H9 (cell line): ENCODE measurements at regions not wholly inside any gene's neighbourhood (a gene's known extent, or its start where the extent isn't known, plus 50 kb on each side); places are given as distances from the start of the nearest gene placed in this dataset.

Source experiments
- DNase-seq: peaks from one replicate; pipeline ENCODE4 v3.0.0-alpha.2; 2017
- H2AFZ ChIP-seq: one replicate; pipeline ENCODE4 v1.6.1; 2013; ENCODE audit warnings: mild to moderate bottlenecking, low read length, control low read depth, moderate library complexity
- H2AK5ac ChIP-seq: 2 replicates; pipeline ENCODE4 v1.6.1; 2013; ENCODE audit warnings: low read length, control low read depth, mixed read lengths; ENCODE audit not compliant: insufficient read length
- H2BK120ac ChIP-seq: one replicate; pipeline ENCODE4 v1.6.1; 2013; ENCODE audit warnings: low read depth, mild to moderate bottlenecking, low read length, control low read depth, inconsistent platforms; ENCODE audit not compliant: poor library complexity, severe bottlenecking
- H2BK12ac ChIP-seq: 2 replicates; pipeline ENCODE4 v1.6.1; 2013; ENCODE audit warnings: low read length, control low read depth, mixed read lengths, low read depth; ENCODE audit not compliant: insufficient read length
- H2BK15ac ChIP-seq: 2 replicates; pipeline ENCODE4 v1.6.1; 2013; ENCODE audit warnings: low read depth, low read length, control low read depth
- H2BK20ac ChIP-seq: one replicate; pipeline ENCODE4 v1.6.1; 2013; ENCODE audit warnings: low read depth, mild to moderate bottlenecking, low read length, control low read depth, inconsistent platforms; ENCODE audit not compliant: poor library complexity, severe bottlenecking
- H2BK5ac ChIP-seq: 2 replicates; pipeline ENCODE4 v1.6.1; 2013; ENCODE audit warnings: low read length, control low read depth, mixed read lengths; ENCODE audit not compliant: insufficient read length
- H3K14ac ChIP-seq: 2 replicates; pipeline ENCODE4 v1.6.1; 2013; ENCODE audit warnings: low read length, control low read depth; ENCODE audit not compliant: insufficient read depth
- H3K18ac ChIP-seq: 2 replicates; pipeline ENCODE4 v1.6.1; 2013; ENCODE audit warnings: low read depth, mild to moderate bottlenecking, mixed read lengths, low read length, control low read depth; ENCODE audit not compliant: insufficient read length
- H3K23ac ChIP-seq: 2 replicates; pipeline ENCODE4 v1.6.1; 2013; ENCODE audit warnings: low read length, control low read depth, mixed read lengths, low read depth; ENCODE audit not compliant: insufficient read length
- H3K23me2 ChIP-seq: 2 replicates; pipeline ENCODE4 v1.6.1; 2013; ENCODE audit warnings: low read depth, mild to moderate bottlenecking, mixed read lengths, low read length, control low read depth; ENCODE audit not compliant: insufficient read length, poor library complexity, severe bottlenecking
- H3K27ac ChIP-seq: 2 replicates; pipeline ENCODE4 v1.5.1; 2013; ENCODE audit warnings: low read length, control low read depth, mixed read lengths, low read depth; ENCODE audit not compliant: insufficient read length
- H3K27me3 ChIP-seq: 2 replicates; pipeline ENCODE4 v1.6.1; 2013; ENCODE audit warnings: low read length, control low read depth, inconsistent platforms; ENCODE audit not compliant: insufficient read depth
- H3K4ac ChIP-seq: 2 replicates; pipeline ENCODE4 v1.6.1; 2013; ENCODE audit warnings: low read depth, mild to moderate bottlenecking, control low read depth, inconsistent platforms, low read length, moderate library complexity
- H3K4me1 ChIP-seq: 2 replicates; pipeline ENCODE4 v1.6.1; 2013; ENCODE audit warnings: low read length, control low read depth, inconsistent platforms; ENCODE audit not compliant: insufficient read depth
- H3K4me2 ChIP-seq: 2 replicates; pipeline ENCODE4 v1.6.1; 2013; ENCODE audit warnings: low read length, control low read depth, mixed read lengths; ENCODE audit not compliant: insufficient read length, insufficient read depth
- H3K56ac ChIP-seq: 2 replicates; pipeline ENCODE4 v1.6.1; 2013; ENCODE audit warnings: low read depth, mild to moderate bottlenecking, mixed read lengths, low read length, control low read depth; ENCODE audit not compliant: insufficient read length
- H3K79me1 ChIP-seq: 2 replicates; pipeline ENCODE4 v1.6.1; 2013; ENCODE audit warnings: low read depth, mild to moderate bottlenecking, moderate library complexity, low read length, control low read depth, inconsistent platforms; ENCODE audit not compliant: insufficient read depth, poor library complexity, severe bottlenecking
- H3K79me2 ChIP-seq: 2 replicates; pipeline ENCODE4 v1.6.1; 2013; ENCODE audit warnings: low read length, control low read depth, inconsistent platforms; ENCODE audit not compliant: insufficient read depth
- H3K9ac ChIP-seq: 2 replicates; pipeline ENCODE4 v1.6.1; 2013; ENCODE audit warnings: low read length, control low read depth, mixed read lengths; ENCODE audit not compliant: insufficient read length; ENCODE audit errors: extremely low read depth
- H3K9me3 ChIP-seq: one replicate; pipeline ENCODE4 v1.6.1; 2013; ENCODE audit warnings: low read depth, low read length, inconsistent platforms; ENCODE audit not compliant: control insufficient read depth
- H3T11ph ChIP-seq: one replicate; pipeline ENCODE4 v1.6.1; 2013; ENCODE audit warnings: mild to moderate bottlenecking, low read length, control low read depth, inconsistent platforms
- H4K20me1 ChIP-seq: one replicate; pipeline ENCODE4 v1.6.1; 2013; ENCODE audit not compliant: control insufficient read depth, insufficient read length, insufficient read depth
- H4K5ac ChIP-seq: 2 replicates; pipeline ENCODE4 v1.6.1; 2013; ENCODE audit warnings: low read depth, mild to moderate bottlenecking, mixed read lengths, low read length, control low read depth; ENCODE audit not compliant: insufficient read length
- H4K8ac ChIP-seq: replicated peaks from 2 replicates; pipeline ENCODE4 v1.6.1; 2013; ENCODE audit warnings: low read length, control low read depth, mixed read lengths, low read depth; ENCODE audit not compliant: insufficient read length
- H4K91ac ChIP-seq: 2 replicates; pipeline ENCODE4 v1.6.1; 2013; ENCODE audit warnings: low read depth, mild to moderate bottlenecking, moderate library complexity, mixed read lengths, low read length, control low read depth; ENCODE audit not compliant: insufficient read length
- H3K27ac Mint-ChIP-seq, 3 experiments: 2 replicates in 2 of 3; 3 replicates in 1 of 3; pipeline ENCODE4 v1.8.0; 2020 to 2021; ENCODE audit warnings: mixed read lengths in 3 of 3, mild to moderate bottlenecking in 1 of 3, moderate library complexity in 1 of 3
- H3K27me3 Mint-ChIP-seq: 2 replicates; pipeline ENCODE4 v1.8.0; 2021; ENCODE audit warnings: low read depth, mild to moderate bottlenecking, moderate library complexity, mixed read lengths
- H3K36me3 Mint-ChIP-seq, 3 experiments: 2 replicates in 2 of 3; 3 replicates in 1 of 3; pipeline ENCODE4 v1.8.0; 2020 to 2021; ENCODE audit warnings: low read depth in 3 of 3, mixed read lengths in 3 of 3; ENCODE audit not compliant: insufficient read depth in 1 of 3
- H3K4me1 Mint-ChIP-seq, 2 experiments: 2 replicates each; pipeline ENCODE4 v1.8.0; 2020; ENCODE audit warnings: mixed read lengths in 2 of 2
- H3K4me3 Mint-ChIP-seq, 2 experiments: 2 replicates in 1 of 2; 3 replicates in 1 of 2; pipeline ENCODE4 v1.8.0; 2020 to 2021; ENCODE audit warnings: mild to moderate bottlenecking in 2 of 2, mixed read lengths in 2 of 2, moderate library complexity in 1 of 2
- H3K9me3 Mint-ChIP-seq, 2 experiments: 2 replicates in 1 of 2; 3 replicates in 1 of 2; pipeline ENCODE4 v1.8.0; 2020; ENCODE audit warnings: mild to moderate bottlenecking in 2 of 2, mixed read lengths in 2 of 2, moderate library complexity in 1 of 2
- WGBS: extraction: QIAGEN DNeasy Blood & Tissue Kit; methylation state at CpG from one replicate; pipeline ENCODE4 v1.1.7; 2013; ENCODE audit warnings: missing lambda C conversion rate, low lambda C conversion rate, mixed read lengths; ENCODE audit not compliant: insufficient read length; ENCODE audit errors: extremely low coverage; 5-methylcytosine and 5-hydroxymethylcytosine counted together
- TF ChIP-seq, protein P1 (sequence below): fragments of 200-600 bp; sonication (generic); conservative IDR thresholded peaks from 3 replicates; pipeline ENCODE4 v1.8.0; 2021; ENCODE audit warnings: antibody characterized with exemption, mild to moderate bottlenecking

DNA sequence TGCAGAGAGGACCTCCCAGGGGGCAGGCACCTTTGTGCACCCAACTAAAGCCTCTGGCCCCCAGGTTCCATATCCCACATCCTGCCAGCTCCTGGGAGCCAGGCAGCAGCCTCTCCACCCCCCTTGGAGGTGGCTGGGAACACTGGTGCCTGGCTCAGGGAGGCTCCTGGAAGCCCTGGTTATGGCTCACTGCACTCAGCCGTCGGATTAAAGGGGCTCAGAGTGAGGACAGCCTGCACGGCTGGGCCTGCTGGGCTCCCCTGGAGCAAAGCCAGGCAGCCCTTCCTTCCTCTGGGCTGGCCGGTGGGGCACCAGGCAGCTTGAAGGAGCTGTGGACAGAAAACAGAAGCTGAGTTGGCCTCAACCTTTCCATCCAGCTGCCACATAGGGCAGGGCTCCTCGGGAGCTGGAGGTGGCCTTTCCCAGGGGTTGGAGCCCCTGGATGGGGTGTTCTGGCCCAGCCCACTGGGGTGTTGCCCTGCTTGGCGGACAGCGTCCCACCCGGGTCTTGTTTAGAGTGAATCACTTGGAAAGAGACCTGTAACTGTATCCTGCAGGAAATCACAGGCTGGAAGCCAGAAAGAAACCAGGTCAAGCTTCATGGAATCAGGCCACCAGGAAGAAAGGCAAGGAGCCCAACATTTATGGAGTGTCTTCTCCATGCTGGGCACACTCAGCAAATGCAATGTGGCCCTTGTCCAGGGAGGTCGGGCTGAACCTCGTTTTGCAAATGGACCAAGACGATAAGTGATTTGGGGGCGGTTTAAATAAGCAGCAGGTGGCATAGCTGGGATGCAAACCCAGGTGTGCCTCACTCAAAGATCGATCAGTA is 253.3 kb downstream of the SOX9 start:
- H3T11ph ChIP-seq = no peak overlapping the region
- Mint-ChIP-seq H3K36me3 (no peaks in the 10 kb centered on the region), H3K9me3 (no peaks in the 10 kb centered on the region), H3K27me3 (no peaks in the 10 kb centered on the region), H3K4me3 (no peak overlapping the region; a peak in 1 of 5 replicates), H3K27ac (no peak overlapping the region), H3K4me1 (peaks cover 16 to 33% of the 10 kb centered on the region in 2 experiments)
- H3K23me2 ChIP-seq = no peaks in the 10 kb centered on the region
- H3K4me2 ChIP-seq = no peak overlapping the region
- no peaks in the 10 kb centered on the region for H4K20me1 ChIP-seq
- H3K27ac ChIP-seq = no peak overlapping the region
- no peak for DNase-seq
- no peak overlapping the region for H3K9ac ChIP-seq
- H2BK20ac ChIP-seq = no peak overlapping the region
- H3K4ac ChIP-seq = no peak overlapping the region
- H2BK5ac ChIP-seq = no peak overlapping the region
- H3K14ac ChIP-seq = no peak overlapping the region
- no peaks in the 10 kb centered on the region for H3K79me1 ChIP-seq
- no peak overlapping the region for H2BK15ac ChIP-seq
- no peak overlapping the region for H2BK12ac ChIP-seq
- H2AK5ac ChIP-seq = no peak overlapping the region
- no peak overlapping the region for H2AFZ ChIP-seq
- H3K79me2 ChIP-seq = no peaks in the 10 kb centered on the region; the same call in 1 of the 2 replicates
- H3K27me3 ChIP-seq = no peaks in the 10 kb centered on the region
- H4K91ac ChIP-seq = no peak overlapping the region
- no peaks in the 10 kb centered on the region for H3K9me3 ChIP-seq
- no peak overlapping the region for H3K18ac ChIP-seq
- TF ChIP-seq, protein P1, sequence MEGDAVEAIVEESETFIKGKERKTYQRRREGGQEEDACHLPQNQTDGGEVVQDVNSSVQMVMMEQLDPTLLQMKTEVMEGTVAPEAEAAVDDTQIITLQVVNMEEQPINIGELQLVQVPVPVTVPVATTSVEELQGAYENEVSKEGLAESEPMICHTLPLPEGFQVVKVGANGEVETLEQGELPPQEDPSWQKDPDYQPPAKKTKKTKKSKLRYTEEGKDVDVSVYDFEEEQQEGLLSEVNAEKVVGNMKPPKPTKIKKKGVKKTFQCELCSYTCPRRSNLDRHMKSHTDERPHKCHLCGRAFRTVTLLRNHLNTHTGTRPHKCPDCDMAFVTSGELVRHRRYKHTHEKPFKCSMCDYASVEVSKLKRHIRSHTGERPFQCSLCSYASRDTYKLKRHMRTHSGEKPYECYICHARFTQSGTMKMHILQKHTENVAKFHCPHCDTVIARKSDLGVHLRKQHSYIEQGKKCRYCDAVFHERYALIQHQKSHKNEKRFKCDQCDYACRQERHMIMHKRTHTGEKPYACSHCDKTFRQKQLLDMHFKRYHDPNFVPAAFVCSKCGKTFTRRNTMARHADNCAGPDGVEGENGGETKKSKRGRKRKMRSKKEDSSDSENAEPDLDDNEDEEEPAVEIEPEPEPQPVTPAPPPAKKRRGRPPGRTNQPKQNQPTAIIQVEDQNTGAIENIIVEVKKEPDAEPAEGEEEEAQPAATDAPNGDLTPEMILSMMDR = no peak
- H4K5ac ChIP-seq = no peak overlapping the region
- no peak overlapping the region for H2BK120ac ChIP-seq
- no peak overlapping the region for H3K23ac ChIP-seq
- no peak overlapping the region for H4K8ac ChIP-seq
- no peak overlapping the region for H3K56ac ChIP-seq
- WGBS = no CpG with 5 or more reads among the region's 13 CpGs
- H3K4me1 ChIP-seq = peaks cover 2% of the 10 kb centered on the region; the same call in 1 of the 2 replicates
